Ovary (tissue), 7 donors: ENCODE measurements at regions not wholly inside any gene's neighbourhood (a gene's known extent, or its start where the extent isn't known, plus 50 kb on each side); places are given as distances from the start of the nearest gene placed in this dataset.

Experiments
- DNase-seq, 5 donors: peaks; one replicate each; pipeline ENCODE4 v3.0.0-alpha.2; 2019 to 2020
- H3K27ac ChIP-seq, 2 donors: fragments of 200-600 bp; one replicate each; pipeline versions ENCODE4 v1.5.1 to v1.8.0; 2019 to 2022
- H3K27me3 ChIP-seq: fragments of 200-600 bp; one replicate; pipeline ENCODE4 v1.8.0; 2022
- H3K36me3 ChIP-seq: fragments of 200-600 bp; sonication (generic); one replicate; pipeline ENCODE4 v1.5.1; 2019
- H3K4me1 ChIP-seq: one replicate; pipeline ENCODE4 v1.8.1; 2013; ENCODE audit warnings: mild to moderate bottlenecking, moderate library complexity; ENCODE audit not compliant: insufficient read depth
- H3K4me3 ChIP-seq: fragments of 200-600 bp; sonication (generic); one replicate; pipeline ENCODE4 v1.5.1; 2017
- H3K9me3 ChIP-seq, 2 donors: fragments of 200-600 bp in 1 of 2; sonication (generic) in 1 of 2; one replicate each; pipeline versions ENCODE4 v1.5.1 to v1.8.1; 2013 to 2019; ENCODE audit warnings: mild to moderate bottlenecking in 1 of 2, moderate library complexity in 1 of 2
- EP300 ChIP-seq: sonication (generic); formaldehyde crosslinking; IDR thresholded peaks from one replicate; pipeline ENCODE4 v1.6.1; 2017; ENCODE audit warnings: antibody characterized with exemption
- POLR2A ChIP-seq: fragments of 450-650 bp; IDR thresholded peaks from one replicate; pipeline ENCODE4 v1.6.1; 2017; ENCODE audit warnings: antibody characterized with exemption, mild to moderate bottlenecking, moderate library complexity
- WGBS, 3 donors: extraction: QIAGEN DNeasy Blood & Tissue Kit in 1 of 3; methylation state at CpG; one replicate each; pipeline versions ENCODE4 v1.1.5 to v1.1.7; 2013 to 2017; 5-methylcytosine and 5-hydroxymethylcytosine counted together
- intact Hi-C, 4 donors: fragments of 100-400 bp; cut with DNase I; formaldehyde crosslinking; loops; one replicate each; pipeline versions ENCODE4 v1.11.0 to v1.15.1; 2022 to 2023
- TF ChIP-seq, protein P1 (sequence below), 3 donors: fragments of 450-650 bp in 2 of 3; fragments of 200-600 bp in 1 of 3; IDR thresholded peaks; one replicate each; pipeline versions ENCODE4 v1.5.1 to v1.8.0; 2016 to 2022; ENCODE audit warnings: antibody characterized with exemption in 3 of 3, mild to moderate bottlenecking in 1 of 3
- donor health status: DM: no; HTN: no; CAD: no; lungs with moderate emphysema.
- donor health status: DM: no; HTN: no; CAD: no.
- donor health status: Bipolar disorder and iron deficiency.
- donor health status: DM: no; HTN: no; CAD: no.
- donor health status: DM: yes; HTN: yes; CAD: no.

DNA sequence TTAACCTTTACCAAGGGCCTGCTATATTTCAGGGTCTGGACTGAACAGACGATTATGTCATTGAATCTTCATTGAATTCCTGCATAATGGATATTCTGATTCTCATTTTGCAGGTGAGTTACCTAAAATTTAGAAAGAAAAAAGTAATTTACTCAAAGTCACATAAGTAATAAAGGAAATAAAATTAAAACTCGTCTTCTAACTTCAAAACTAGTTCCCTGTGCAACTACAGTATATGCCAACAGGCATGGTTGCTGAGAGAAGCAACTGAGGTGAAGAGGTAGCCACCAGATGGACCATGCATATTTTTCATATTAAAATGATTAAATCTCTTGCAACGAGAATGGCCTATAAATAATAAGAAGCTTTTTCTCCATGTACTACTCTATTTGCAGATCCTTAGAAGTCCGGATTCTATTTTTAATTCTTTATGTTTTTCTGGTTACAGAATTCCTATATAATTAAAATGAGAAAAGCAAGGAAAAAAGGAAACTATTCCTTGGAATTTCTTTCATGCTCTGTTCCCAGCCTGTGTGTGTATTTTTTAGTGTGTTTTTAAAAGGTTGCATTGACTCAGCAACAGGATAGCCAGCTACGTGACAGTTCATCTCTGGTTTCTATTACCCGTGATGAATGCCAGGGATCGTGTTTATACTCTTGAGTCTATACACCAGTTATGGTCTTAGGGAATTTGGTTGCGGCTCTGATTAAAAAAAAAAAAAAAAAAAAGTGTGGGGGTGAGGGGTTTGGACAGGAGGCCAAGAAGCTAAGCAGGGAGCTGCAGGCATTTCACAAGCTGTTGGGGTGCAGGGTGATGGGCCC lies 186.8 kb downstream of the ETS1 start:
- Histone ChIP-seq H3K9me3 (no peaks in the 10 kb centered on the region), H3K4me1 (peaks cover 2% of the 10 kb centered on the region), H3K4me3 (no peak overlapping the region), H3K27ac (no peak overlapping the region), H3K36me3 (no peaks in the 10 kb centered on the region), H3K27me3 (no peaks in the 10 kb centered on the region)
- no peak for DNase-seq
- TF ChIP-seq, protein P1, sequence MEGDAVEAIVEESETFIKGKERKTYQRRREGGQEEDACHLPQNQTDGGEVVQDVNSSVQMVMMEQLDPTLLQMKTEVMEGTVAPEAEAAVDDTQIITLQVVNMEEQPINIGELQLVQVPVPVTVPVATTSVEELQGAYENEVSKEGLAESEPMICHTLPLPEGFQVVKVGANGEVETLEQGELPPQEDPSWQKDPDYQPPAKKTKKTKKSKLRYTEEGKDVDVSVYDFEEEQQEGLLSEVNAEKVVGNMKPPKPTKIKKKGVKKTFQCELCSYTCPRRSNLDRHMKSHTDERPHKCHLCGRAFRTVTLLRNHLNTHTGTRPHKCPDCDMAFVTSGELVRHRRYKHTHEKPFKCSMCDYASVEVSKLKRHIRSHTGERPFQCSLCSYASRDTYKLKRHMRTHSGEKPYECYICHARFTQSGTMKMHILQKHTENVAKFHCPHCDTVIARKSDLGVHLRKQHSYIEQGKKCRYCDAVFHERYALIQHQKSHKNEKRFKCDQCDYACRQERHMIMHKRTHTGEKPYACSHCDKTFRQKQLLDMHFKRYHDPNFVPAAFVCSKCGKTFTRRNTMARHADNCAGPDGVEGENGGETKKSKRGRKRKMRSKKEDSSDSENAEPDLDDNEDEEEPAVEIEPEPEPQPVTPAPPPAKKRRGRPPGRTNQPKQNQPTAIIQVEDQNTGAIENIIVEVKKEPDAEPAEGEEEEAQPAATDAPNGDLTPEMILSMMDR (IDR thresholded peaks at IDR 0.05): no peak
- no peak for TF ChIP-seq POLR2A
- intact Hi-C loops: loop anchor here in 1 of 4 donors (10.0 kb wide), 1 partner anchor 106 kb away; no protein-coding TSS in a partner anchor
- WGBS, 3 donors: 80 to 81% (median 80%) methylated on average over 8 of the region's 8 CpGs

DNA sequence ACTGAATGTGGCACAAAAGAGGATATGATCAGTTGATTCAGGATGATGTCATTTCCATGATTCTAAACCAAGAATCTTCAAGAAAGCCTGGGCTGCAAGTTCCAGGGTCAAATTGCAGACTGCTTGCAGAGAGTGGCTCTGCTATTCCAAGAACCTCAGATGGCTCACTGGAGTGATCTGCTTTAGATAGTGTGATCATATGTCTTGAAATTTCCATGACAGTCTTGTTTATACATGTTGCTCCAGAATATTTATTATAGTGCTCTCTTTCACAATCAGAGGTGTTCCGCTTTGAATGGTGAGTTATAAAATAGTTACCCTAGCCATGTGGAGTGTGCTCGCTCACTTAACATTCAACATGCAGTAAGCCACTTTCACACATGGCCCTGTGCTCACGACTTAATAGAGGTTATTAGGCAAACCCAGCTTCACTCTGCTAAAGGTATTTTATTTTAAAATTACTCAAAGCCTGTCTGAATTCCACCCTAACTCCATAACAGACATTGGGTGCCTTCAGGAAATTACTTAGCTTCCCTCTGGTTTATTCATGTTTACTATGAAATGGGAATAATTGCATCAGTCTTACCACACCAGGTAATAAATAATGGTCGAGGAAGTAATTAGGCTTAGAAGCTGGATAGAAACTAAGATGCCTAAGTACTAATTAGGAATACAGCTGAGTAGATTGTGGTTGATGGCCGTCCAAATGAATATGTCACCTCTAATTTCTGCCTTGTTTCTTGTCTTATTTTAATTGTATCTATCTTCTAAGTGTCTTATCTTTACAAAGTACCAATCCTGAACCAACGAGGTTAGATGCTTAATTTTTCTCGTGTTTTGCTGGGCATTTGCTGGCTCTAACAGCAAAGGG lies 187.9 kb downstream of the ETS1 start:
- H3K27me3 ChIP-seq: no peaks in the 10 kb centered on the region
- DNase-seq: no peak
- intact Hi-C loops: loop anchor here in 2 of 4 donors (10.0 kb wide), 2 partner anchors 105 to 215 kb away; no protein-coding TSS in a partner anchor
- no peak overlapping the region for H3K27ac ChIP-seq
- H3K36me3 ChIP-seq: no peaks in the 10 kb centered on the region
- WGBS, 3 donors: 82 to 87% (median 84%) methylated on average over 7 of the region's 7 CpGs
- peaks cover 2% of the 10 kb centered on the region for H3K4me1 ChIP-seq
- no peak for TF ChIP-seq POLR2A
- TF ChIP-seq, protein P1 (IDR thresholded peaks at IDR 0.05): no peak
- TF ChIP-seq EP300: no peak
- H3K9me3 ChIP-seq: no peaks in the 10 kb centered on the region
- no peak overlapping the region for H3K4me3 ChIP-seq

DNA sequence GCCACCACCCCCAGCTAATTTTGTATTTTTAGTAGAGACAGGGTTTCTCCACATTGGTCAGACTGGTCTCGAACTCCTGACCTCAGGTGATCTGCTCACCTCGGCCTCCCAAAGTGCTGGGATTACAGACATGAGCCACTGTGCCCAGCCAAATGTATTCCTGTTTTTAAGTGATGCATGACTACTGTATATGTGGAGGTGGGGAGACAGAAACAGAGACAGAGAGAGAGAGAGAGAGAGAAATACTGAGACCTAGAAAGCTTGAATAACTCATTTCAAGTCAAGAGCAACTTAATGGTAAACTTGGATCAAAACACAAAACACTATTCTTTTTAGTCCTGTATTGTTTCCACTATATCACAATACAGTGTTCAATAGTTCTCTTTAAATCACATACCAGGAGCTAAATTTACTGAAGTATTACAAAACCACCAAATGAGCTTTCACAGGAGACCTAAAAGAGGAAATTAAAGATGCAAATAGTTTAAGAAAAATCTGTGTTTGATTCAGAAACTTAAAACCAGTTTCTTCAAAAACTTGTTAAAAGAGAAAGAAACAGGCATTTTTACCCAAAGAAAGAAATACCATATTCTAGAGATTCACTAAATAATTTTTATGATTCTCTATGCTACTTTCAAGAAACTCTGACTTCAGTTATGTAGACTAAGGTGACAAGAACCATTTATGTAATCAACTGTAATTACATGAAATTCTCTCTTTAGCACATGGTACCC lies 188.7 kb downstream of the ETS1 start:
- Histone ChIP-seq H3K4me3 (no peak overlapping the region), H3K4me1 (peaks cover 8% of the 10 kb centered on the region), H3K36me3 (no peaks in the 10 kb centered on the region), H3K9me3 (no peaks in the 10 kb centered on the region), H3K27ac (no peak overlapping the region), H3K27me3 (no peaks in the 10 kb centered on the region)
- intact Hi-C loops: loop anchor here in 1 of 4 donors (10.0 kb wide), 1 partner anchor 214 kb away; no protein-coding TSS in a partner anchor
- TF ChIP-seq EP300 (no peak), POLR2A (no peak)
- TF ChIP-seq, protein P1 (IDR thresholded peaks at IDR 0.05): no peak
- WGBS, 3 donors: 96 to 100% (median 98%) methylated on average over 2 of the region's 2 CpGs
- no peak for DNase-seq

DNA sequence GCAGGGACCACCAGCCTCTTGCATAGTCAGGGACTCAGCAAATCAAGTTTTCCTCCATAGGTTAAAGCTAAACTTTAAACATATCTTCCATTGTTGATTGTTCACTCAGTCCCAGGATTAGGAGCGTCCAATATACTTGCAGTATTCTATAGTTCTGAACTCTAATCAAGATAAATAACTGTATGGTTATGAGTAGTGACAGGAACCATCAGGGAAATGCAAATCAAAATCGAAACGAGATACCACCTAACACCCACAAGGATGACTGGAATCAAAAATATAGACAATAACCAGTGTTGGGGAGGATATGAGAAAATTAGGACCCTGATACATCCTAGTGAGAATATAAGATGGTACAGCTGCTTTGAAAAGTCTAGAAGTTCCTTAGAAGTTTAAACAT lies 190.0 kb downstream of the ETS1 start:
- no peaks in the 10 kb centered on the region for H3K27me3 ChIP-seq
- H3K27ac ChIP-seq: no peak overlapping the region
- no peaks in the 10 kb centered on the region for H3K36me3 ChIP-seq
- no peak for DNase-seq
- H3K4me1 ChIP-seq: peaks cover 11% of the 10 kb centered on the region
- WGBS, 3 donors: 62 to 96% (median 90%) methylated on average over 3 of the region's 3 CpGs
- H3K9me3 ChIP-seq: no peaks in the 10 kb centered on the region
- H3K4me3 ChIP-seq: no peak overlapping the region
- intact Hi-C loops: loop anchor here in 1 of 4 donors (10.0 kb wide), 1 partner anchor 213 kb away; no protein-coding TSS in a partner anchor
- TF ChIP-seq, protein P1 (IDR thresholded peaks at IDR 0.05): no peak
- TF ChIP-seq EP300 (no peak), POLR2A (no peak)
